Colon (tissue), 2 donors: ENCODE measurements at regions not wholly inside any gene's neighbourhood (a gene's known extent, or its start where the extent isn't known, plus 50 kb on each side); places are given as distances from the start of the nearest gene placed in this dataset.

Experiments used
- FAIRE-seq: peaks from 2 replicates; lab custom pipeline; 2012; peaks lifted over from hg19 to GRCh38; lab: Jason Lieb, UNC
- donor health status: control.
- donor health status: control.

DNA sequence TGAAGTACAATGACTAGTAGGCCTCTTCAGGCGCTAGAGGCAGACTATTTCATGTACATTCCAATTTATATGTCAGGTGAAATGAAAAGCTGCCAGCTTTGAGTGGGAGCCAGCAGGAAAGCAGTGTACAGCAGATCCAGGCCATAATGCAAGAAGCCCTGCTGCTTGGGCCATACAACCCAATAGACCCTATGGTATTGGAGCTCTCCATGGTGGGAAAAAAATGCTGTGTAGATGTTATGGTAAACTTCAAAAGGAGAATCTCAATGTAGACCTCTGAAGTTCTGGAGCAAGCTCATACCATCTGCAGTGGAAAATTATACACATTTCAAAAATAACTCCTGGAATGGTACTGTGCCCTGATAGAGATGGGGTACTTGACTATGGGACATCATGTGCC is 71.5 kb upstream of the CD82 start:
- FAIRE-seq, result no peak

DNA sequence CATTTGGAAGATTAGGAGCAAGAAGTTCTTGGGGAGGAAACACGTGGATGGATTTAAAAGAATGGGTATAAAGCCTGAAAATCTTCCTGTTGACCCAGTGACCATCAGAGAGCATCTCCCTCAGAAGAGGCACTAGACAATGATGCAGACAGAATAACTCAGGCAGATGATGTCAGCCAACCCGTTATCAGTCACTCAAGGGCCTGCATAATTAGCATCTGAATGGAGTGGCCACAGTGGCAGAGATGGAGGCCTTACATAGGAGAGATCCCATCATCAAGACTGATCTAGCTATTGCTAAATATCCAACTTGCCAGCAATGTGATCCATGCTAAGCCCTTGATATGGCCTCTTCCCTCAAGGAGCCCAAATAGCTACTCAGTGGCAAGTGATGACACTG is 70.7 kb upstream of the CD82 start:
- FAIRE-seq, result no peak

DNA sequence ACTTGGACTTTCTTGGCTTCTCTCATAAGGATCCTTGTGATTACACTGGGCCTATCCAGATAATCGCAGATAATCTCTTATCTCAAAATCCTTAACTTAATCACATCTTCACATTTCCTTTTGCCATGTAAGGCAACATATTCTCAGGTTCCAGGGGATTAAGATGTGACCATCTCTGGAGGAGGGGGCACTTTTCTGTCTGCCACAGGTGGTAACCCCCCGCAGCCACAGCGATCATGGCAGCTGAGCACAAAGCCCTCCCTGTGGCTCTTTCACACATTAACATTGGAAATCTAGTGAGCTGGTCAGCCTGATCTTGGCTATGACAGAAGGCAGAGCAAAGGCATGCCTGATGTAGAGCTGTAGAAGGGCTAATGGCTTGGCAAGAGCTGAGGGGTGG is 69.1 kb upstream of the CD82 start:
- FAIRE-seq, result no peak

DNA sequence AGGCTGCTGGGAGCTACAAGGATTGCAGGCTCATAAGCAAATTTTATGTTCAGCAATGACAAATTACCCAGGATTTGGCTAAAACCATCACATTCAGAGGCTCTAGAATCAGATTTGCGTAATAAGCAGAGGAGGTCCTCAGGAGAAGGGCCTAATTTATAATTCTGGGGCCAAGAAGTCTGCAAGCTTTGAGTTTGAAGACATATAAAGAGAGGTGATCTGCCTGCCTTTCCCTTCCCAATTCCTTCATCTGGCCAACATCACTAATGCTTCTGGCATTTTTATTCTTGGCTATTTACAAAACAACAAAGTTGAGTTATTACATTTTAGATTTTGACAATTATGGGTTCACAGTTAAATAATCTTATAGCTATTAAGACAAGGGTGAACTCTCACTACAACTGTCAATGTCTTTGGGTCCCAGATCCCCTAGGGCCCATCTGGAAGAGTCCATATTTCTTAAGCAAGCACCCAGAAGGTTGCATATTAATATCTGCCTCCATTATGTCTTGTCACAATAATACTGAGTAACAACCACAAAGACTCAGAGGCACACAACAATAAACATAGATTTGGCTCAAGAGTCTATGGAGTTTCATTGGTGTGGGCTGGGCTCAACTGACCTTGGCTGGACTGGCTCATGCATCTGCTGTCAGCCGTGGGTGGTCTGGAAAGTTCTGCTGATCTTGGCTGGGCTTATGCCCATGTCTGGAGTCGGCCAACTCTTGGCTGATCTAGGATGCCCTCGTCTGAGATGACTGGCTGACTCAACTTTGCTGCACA is 67.2 kb upstream of the CD82 start:
- no peak for FAIRE-seq

DNA sequence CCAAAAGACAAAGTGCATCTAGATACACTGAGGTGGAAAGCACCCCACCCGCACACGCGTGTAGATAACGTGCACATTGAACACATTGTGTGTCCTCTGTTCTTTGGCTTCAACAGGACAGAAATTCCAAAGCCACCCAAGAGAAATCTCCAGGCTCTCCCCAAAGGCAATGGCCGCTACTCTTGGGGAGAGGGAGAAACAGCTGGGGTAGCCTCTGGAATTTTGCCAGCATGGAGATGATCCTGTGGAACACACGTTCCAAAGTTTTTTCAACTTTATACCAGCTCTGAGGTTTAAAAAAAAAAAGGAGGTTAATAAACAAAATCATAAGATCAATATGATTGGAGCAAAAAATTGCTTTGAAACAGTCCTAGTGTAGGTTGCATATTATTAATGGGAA is 63.0 kb upstream of the CD82 start:
- no peak for FAIRE-seq

DNA sequence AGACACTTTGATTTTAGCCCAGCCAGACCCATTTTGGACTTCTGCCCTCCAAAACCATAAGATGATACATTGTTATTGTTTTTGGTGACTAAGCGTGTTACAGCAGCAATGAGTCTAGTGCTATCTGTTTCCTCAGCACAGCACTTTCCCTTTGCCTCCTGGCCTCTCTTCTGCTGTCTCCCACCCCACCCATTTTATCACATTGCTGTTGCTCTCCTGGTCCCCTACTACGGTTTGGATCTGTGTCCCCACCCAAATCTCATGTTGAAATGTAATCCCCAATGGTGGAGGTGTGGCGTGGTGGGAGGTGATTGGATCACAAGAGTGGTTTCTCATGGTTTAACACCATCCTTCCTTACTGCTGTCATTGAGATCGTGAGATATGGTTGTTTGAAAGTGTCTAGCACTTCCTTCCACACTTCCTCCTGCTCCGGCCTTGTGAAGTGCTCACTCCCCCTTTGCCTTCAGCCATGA is 59.8 kb upstream of the CD82 start:
- FAIRE-seq, result no peak

DNA sequence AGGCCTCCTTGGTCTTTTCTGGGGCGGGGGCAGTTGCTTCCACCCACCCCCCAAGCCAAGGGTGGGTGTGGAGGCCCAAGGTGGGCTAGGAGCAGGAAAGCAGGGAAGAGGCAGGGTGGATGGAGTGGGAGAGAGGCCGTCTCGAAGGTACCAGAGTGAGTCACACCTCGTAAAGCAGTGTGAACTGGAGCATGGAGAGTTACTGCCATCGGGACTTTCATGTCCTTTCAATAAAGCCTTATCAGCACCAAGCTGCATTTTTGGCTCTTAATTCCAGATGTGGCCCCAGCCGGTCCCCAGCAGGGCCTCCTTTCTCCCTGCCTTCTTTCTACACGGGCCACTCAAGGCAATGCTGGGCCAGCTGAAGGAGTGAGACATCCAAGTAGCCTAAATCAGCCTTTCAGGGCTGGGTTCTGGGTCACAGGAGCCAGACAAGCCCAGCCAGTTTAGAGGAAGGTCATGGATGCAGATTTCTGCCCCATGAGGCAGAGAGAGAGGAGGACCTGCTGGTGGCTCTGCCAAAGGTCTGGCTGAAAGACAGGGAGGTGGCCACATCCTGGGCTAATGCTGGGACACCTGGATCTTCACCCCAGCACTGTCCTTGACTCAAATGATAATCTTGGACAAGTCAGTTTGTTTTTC is 59.0 kb upstream of the CD82 start:
- no peak for FAIRE-seq

DNA sequence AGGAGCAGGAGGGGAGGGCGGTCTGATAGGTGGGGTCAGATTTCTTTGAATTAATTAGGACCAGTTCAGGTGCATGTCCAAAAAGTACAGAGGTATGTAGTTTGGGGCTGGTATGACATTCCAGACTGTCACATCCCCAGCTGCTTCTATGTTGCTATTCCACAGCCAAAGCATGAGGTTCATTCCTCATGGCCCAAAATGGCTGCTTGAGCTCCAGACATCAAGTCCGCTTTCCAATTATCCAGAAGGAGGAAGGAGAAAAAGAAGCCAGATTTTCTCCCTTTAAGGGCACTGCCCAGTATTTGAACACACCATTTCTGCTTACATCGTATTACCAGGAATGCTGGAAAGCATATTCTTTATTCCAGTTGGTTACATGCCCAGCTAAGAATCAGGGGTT is 58.0 kb upstream of the CD82 start:
- FAIRE-seq, result no peak

DNA sequence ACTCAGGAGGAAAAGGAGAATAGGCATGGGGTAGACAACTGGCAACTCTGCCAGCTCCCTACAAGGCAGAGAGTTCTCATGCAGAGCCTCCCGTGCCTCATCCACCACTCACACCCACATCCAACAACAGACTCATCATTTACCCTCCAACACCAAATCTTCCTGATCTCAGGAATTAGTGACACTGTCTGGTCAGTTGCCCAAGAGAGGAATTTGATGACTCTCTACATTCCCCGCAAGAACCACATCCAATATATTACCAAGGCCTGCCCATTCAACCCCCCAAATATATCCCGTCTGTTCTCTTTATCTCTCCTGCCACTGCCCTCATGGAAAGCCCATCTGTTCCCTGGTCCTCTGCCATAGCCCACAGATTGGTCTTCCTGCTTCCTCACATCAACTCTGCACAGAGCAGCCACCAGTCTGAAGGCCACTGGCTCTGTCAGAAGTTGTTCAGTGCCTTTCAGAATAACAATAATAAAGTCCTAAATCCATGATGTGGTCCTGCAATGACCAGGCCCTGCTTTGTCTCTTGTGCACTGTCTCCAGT is 57.5 kb upstream of the CD82 start:
- FAIRE-seq, result no peak

DNA sequence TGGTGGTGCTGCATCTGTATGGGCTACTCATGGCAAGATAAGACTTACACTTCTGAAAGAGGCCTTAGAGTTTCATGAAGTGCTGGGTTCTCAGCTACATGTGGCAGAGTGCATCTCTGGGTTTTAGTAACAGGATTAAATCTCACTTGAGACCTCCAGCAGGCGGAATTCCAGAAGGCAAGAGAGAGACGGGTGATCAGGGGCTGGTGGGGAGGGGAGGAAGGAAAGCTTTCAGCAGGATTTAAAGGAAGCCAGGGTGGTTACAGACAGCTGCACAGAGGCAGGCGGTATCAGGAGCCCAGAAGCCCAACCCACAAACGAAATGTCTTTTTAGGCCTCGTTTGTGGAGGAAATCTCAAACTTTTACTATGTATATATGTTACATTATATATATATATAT is 56.2 kb upstream of the CD82 start:
- no peak for FAIRE-seq

DNA sequence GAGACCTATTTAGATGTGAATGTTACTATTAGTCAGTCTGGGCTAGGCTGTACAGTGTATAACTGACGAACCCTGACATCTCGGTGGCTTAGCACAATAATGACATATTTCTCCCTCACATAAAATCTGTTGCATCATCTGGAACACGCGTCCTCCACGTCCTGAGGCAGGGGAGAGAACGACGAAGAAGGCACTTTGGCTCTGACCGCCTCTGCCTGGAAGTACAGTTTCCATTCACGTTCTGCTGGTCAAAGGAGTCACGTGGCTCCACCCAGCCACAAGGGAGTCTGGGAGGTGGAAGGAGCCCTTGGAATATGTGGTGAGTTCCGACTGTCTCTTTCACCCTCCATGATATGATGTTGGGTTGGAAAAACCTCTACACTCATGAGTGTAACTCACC is 55.1 kb upstream of the CD82 start:
- FAIRE-seq, result no peak

DNA sequence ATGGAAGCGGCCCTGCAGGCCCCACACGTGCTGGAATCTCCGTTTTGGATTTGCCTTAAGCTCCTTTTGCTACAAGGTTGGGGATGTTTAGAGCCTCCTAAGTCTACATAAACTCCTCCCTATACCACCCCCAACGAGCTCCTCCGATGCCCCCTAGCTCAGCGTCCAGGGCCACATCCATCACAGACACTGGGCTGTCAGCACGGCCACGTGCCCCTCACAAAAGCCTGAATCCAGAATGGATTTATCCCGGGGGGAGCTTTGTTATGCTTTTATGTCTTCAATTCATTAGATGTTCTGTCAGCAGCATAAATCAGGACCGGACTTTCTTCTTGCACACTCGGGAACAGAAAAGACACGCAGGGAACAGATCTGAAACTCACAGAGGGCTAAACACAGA is 52.6 kb upstream of the CD82 start:
- no peak for FAIRE-seq

DNA sequence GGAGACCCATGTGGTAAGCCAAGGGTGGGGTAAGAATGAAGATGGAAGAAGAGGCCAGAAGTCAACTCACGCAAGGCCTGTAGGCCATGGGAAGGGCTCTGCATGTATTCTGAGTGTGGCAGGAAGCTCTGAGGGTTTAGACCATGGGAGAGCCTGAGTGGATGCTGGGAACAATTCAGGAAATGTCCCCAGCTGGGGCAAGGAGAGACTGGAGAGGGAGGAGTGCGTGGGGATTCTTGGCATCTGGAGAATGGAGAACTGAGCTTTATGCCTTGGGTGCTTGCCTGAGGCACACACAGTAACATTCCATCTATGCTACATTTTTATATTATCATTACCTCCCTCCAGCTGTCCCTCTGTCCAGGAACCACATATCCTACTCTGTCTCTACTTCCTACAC is 50.4 kb upstream of the CD82 start:
- FAIRE-seq, result no peak
